MCF 10A (cell line): ENCODE measurements at regions not wholly inside any gene's neighbourhood (a gene's known extent, or its start where the extent isn't known, plus 50 kb on each side); places are given as distances from the start of the nearest gene placed in this dataset.

Source experiments
- BruUV-seq: library from RNA; stranded (reverse); fragments of 400-500 nt; replicated peaks from 2 replicates; lab custom pipeline; 2021; lab: Mats Ljungman, UMichigan
- CTCF ChIA-PET: fragments of 300-600 bp; sonication (Branson Sonifier 250); formaldehyde crosslinking; extraction: SDS; loops from one replicate; lab custom pipeline; 2021; ENCODE audit warnings: antibody characterized with exemption, inconsistent platforms; lab: Yijun Ruan, JAX
- POLR2A ChIA-PET: fragments of 300-600, 350-650 bp; sonication (Branson Sonifier 250); formaldehyde crosslinking; extraction: SDS; loops from one replicate; lab custom pipeline; 2020; ENCODE audit warnings: antibody characterized with exemption, inconsistent platforms; lab: Yijun Ruan, JAX
- DNase-seq: peaks from one replicate; pipeline ENCODE4 v3.0.0-alpha.2; 2018; ENCODE audit not compliant: unreplicated experiment
- H3K27ac Mint-ChIP-seq: one replicate; pipeline ENCODE4 v1.8.0; 2022; ENCODE audit warnings: mild to moderate bottlenecking, low read depth, mixed read lengths; ENCODE audit not compliant: unreplicated experiment
- H3K27me3 Mint-ChIP-seq: one replicate; pipeline ENCODE4 v1.8.0; 2022; ENCODE audit warnings: mixed read lengths; ENCODE audit not compliant: insufficient read depth, unreplicated experiment
- H3K36me3 Mint-ChIP-seq: one replicate; pipeline ENCODE4 v1.8.0; 2022; ENCODE audit warnings: mild to moderate bottlenecking, moderate library complexity, mixed read lengths; ENCODE audit not compliant: insufficient read depth, unreplicated experiment
- H3K4me1 Mint-ChIP-seq: one replicate; pipeline ENCODE4 v1.8.0; 2022; ENCODE audit warnings: mixed read lengths; ENCODE audit not compliant: insufficient read depth, unreplicated experiment
- H3K4me3 Mint-ChIP-seq: one replicate; pipeline ENCODE4 v1.8.0; 2022; ENCODE audit warnings: mild to moderate bottlenecking, moderate library complexity, mixed read lengths; ENCODE audit not compliant: unreplicated experiment
- H3K9me3 Mint-ChIP-seq: one replicate; pipeline ENCODE4 v1.8.0; 2022; ENCODE audit warnings: mixed read lengths; ENCODE audit not compliant: unreplicated experiment
- intact Hi-C: fragments of 100-400 bp; cut with micrococcal nuclease; formaldehyde crosslinking; loops from 2 replicates; pipeline ENCODE4 v1.14.1; 2022
- TF ChIP-seq, protein P1 (sequence below): fragments of 200-600 bp; IDR thresholded peaks from one replicate; pipeline ENCODE4 v1.8.0; 2022; ENCODE audit warnings: antibody characterized with exemption, mild to moderate bottlenecking; ENCODE audit not compliant: unreplicated experiment

DNA sequence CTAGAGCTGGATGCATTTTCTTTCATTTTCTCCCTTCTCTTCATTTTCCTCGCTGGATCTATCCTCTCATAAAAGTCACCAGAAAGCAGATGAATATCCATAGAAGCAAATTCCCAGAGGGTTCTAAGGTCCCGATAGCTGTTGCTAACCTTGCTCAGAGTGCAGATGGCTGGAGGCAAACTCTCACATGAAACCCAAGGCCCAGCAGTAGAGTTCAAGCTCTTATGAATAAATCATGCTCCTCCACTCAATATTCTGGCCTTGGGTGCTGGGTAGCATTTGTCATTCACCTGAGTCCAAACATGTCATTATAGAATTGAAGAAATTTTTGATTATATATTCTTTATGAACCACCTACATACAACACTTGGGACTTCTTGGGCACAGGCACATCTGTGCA is 539.7 kb upstream of the MARCKS start:
- BruUV-seq, result no TSS peak
- intact Hi-C loops, result no loop called here
- peaks cover 13% of the 10 kb centered on the region for H3K4me1 Mint-ChIP-seq
- POLR2A ChIA-PET, result no interaction called here
- no peak overlapping the region for H3K27ac Mint-ChIP-seq
- DNase-seq, result no peak
- TF ChIP-seq, protein P1, sequence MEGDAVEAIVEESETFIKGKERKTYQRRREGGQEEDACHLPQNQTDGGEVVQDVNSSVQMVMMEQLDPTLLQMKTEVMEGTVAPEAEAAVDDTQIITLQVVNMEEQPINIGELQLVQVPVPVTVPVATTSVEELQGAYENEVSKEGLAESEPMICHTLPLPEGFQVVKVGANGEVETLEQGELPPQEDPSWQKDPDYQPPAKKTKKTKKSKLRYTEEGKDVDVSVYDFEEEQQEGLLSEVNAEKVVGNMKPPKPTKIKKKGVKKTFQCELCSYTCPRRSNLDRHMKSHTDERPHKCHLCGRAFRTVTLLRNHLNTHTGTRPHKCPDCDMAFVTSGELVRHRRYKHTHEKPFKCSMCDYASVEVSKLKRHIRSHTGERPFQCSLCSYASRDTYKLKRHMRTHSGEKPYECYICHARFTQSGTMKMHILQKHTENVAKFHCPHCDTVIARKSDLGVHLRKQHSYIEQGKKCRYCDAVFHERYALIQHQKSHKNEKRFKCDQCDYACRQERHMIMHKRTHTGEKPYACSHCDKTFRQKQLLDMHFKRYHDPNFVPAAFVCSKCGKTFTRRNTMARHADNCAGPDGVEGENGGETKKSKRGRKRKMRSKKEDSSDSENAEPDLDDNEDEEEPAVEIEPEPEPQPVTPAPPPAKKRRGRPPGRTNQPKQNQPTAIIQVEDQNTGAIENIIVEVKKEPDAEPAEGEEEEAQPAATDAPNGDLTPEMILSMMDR, result no peak
- no peaks in the 10 kb centered on the region for H3K36me3 Mint-ChIP-seq
- no peak overlapping the region for H3K4me3 Mint-ChIP-seq
- no peaks in the 10 kb centered on the region for H3K9me3 Mint-ChIP-seq
- H3K27me3 Mint-ChIP-seq, result no peaks in the 10 kb centered on the region
- CTCF ChIA-PET, result interaction anchor here (0.7 to 1.0 kb wide), 2 partner anchors 11 to 82 kb away, joined by 3 read pairs; no protein-coding TSS in a partner anchor

DNA sequence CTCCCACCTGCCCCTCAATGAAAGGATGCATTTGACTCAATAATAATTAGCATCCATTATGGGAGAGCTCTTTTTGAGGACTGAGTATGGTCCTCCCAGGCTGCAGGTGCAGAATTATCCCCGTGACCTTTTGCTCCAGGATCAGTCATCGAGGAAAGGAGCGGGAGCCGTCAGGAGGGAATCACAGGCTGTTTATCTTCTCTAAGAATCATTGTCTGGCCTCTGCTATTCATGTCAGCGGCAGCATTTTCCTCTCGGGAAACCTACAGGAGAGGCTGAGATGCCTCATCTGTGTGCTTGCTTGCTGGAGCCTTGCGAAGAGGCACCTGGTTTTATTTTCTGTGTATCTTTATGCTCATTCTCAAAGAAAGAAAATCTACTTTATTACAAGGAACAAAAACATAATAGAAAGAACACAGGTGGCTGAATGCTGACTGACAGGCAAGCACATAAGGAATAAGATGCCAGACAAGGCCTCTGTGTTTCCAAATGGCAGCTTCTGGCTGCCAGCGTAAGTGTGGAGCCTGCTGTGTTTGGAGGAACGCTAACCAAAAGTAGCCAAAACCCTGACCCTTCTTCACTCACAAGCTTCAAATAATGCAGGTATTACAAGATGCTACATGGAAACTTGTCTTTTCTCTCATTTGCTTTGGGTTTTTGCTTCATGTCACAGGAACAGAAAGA is 539.1 kb upstream of the MARCKS start:
- no peaks in the 10 kb centered on the region for H3K36me3 Mint-ChIP-seq
- intact Hi-C loops, result no loop called here
- peaks cover 13% of the 10 kb centered on the region for H3K4me1 Mint-ChIP-seq
- H3K9me3 Mint-ChIP-seq, result no peaks in the 10 kb centered on the region
- BruUV-seq, result no TSS peak
- no peaks in the 10 kb centered on the region for H3K27me3 Mint-ChIP-seq
- CTCF ChIA-PET, result interaction anchor here (0.7 to 1.2 kb wide), 2 partner anchors 9 to 82 kb away, joined by 3 read pairs; no protein-coding TSS in a partner anchor
- H3K4me3 Mint-ChIP-seq, result no peak overlapping the region
- TF ChIP-seq, protein P1, result no peak
- DNase-seq, result no peak
- POLR2A ChIA-PET, result no interaction called here
- H3K27ac Mint-ChIP-seq, result no peak overlapping the region

DNA sequence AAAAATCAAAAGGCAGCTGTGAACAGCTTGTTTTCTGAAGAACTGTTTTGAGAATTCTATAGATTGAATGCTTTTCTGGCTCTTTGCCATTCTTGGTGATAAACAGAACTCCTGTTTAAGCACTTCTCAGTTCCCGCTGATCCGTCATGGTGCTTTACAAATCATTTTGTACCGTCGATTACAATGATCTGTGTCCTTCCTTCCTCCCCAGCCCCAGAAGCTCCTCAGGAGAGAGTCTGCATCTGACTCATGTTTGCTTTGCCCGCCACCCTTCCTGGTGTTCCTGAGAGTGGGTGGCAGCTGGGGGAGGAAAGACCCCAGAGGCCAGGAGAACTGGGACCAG is 538.6 kb upstream of the MARCKS start:
- BruUV-seq, result no TSS peak
- H3K4me1 Mint-ChIP-seq, result peaks cover 13% of the 10 kb centered on the region
- no peak overlapping the region for H3K4me3 Mint-ChIP-seq
- H3K27me3 Mint-ChIP-seq, result no peaks in the 10 kb centered on the region
- TF ChIP-seq, protein P1, result no peak
- H3K36me3 Mint-ChIP-seq, result no peaks in the 10 kb centered on the region
- no peak for DNase-seq
- ChIA-PET CTCF (interaction anchor here (1.2 kb wide), 1 partner anchor 10 kb away, joined by 3 read pairs; no protein-coding TSS in a partner anchor), POLR2A (no interaction called here)
- H3K27ac Mint-ChIP-seq, result no peak overlapping the region
- H3K9me3 Mint-ChIP-seq, result no peaks in the 10 kb centered on the region
- intact Hi-C loops, result no loop called here

DNA sequence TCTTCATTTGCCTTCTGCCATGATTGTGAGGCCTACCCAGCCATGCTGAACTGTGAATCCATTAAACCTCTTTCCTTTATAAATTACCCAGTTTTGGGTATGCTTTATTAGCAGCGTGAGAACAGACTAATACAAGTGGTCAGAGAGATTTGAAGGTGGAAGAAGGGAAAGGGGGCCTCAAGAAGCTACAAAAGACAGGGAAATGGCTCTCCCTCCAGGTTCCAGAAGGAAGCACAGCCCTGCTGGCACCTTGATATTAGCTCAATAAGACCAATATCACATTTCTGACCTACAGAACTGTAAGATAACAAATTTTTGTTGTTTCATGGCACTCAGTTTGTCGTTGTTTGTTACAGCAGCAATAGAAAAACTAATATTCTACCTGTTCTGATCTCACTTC is 536.5 kb upstream of the MARCKS start:
- intact Hi-C loops, result no loop called here
- Mint-ChIP-seq H3K9me3 (no peaks in the 10 kb centered on the region), H3K4me1 (peaks cover 4% of the 10 kb centered on the region), H3K27me3 (no peaks in the 10 kb centered on the region), H3K4me3 (no peak overlapping the region), H3K27ac (no peak overlapping the region), H3K36me3 (no peaks in the 10 kb centered on the region)
- ChIA-PET CTCF (no interaction called here), POLR2A (no interaction called here)
- BruUV-seq, result no TSS peak
- TF ChIP-seq, protein P1, result no peak
- no peak for DNase-seq
